Activated CD4-positive, alpha-beta T cell treated with anti-CD3 and anti-CD28 coated beads, Interleukin-2, amount 50 U/mL, for 16 hours (primary cell): ENCODE measurements at regions not wholly inside any gene's neighbourhood (a gene's known extent, or its start where the extent isn't known, plus 50 kb on each side); places are given as distances from the start of the nearest gene placed in this dataset.

Experiments
- DNase-seq: peaks from one replicate; pipeline ENCODE4 v3.0.0-alpha.2; 2020

DNA sequence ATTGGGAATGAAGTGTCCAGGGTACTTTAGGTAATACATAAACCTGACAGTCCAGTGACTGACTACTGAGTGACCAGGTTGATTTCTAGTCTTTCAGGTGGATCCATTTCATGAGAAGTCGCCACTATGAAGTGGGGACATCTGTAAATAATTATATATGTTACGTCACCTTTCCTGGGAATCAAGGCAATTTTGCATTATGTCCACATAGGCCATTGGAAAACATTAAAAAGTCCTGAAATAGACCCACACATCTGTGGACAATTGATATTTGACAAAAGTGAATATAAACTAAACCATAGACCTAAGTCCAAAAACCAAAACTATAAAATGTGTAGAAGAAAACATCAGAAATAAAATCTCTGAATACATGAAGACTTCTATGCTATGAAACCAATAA is 231.5 kb downstream of the C6orf118 start:
- no peak for DNase-seq

DNA sequence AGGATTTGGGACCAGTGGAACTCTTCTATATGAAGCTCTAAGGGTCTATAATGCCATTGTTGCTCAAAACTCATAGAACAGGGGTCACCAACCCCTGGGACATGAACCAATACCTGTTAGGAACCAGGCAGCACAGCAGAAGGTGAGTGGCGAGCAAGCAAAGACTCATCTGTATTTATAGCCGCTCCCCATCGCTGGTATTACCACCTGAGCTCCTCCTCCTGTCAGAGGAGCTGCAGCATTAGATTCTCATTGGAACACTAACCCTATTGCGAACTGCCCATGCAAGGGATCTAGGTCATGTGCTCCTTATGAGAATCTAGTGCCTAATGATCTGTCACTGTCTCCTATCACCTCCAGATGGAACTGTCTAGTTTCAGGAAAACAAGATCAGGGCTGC is 237.5 kb downstream of the C6orf118 start:
- no peak for DNase-seq

GRCh38 chr6:165060720-165061119 is 248.7 kb downstream of the C6orf118 start:
- DNase-seq: no peak

DNA sequence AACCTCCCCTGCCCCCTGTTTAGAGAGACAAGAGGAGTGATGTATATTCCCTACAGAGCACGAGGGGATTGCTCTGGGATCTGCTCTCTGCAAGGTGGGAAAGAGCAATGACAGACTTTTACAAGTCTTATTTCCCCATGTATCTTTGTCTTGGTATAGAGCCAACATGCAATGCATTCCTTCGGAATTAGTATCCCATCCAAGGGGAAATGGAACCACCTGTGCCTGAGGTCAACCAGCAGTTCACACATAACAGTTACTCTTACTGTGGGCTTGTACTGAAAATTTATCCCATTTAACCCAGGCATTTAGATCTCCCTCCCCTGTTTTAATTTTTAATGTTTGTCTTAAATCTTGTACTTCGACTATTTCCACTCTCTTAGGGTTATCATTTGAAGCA is 250.4 kb downstream of the C6orf118 start:
- no peak for DNase-seq

GRCh38 chr6:165056292-165056691 is 253.1 kb downstream of the C6orf118 start:
- no peak for DNase-seq

GRCh38 chr6:165055231-165055630 is 254.2 kb downstream of the C6orf118 start:
- DNase-seq: peak; percentile 3

GRCh38 chr6:165052561-165053480 is 256.6 kb downstream of the C6orf118 start:
- no peak for DNase-seq

DNA sequence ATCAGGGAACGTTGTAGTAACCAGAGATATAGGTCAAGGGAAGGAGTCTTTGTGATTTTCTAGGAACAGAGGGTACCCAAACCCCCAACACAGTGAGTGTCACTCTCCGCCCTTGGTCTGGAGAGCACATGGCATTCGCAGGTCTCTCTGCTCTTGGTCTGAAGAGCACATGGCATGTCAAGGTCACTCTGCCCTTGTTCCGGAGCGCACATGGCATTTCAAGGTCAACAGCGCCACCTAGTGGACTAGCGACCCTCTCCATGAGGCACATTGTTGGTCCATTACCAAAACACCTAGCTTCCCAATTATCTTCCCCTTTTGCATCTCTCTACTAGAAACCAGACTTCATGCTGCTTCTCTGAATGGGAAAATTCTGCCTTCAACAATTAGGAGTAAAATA is 260.0 kb downstream of the C6orf118 start:
- peak; percentile 51 for DNase-seq

DNA sequence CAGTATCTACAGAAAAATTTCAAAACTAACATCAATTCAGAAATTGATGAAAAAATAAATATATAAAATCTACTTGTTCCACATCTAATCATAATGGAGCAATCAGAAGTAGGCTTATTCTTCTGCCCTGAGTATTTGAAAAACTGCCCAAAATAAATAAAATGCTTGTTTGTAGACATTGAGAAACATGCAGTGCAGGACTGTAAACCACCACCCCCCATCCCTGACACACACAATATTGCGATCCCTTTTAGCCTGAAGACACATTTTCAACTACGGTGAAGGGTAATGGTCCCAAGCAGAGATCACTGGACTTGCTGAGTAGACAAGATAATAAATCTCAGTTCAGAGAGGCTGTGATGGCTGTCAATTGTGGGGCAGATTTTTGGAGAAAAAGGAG is 261.5 kb downstream of the C6orf118 start:
- DNase-seq: no peak

DNA sequence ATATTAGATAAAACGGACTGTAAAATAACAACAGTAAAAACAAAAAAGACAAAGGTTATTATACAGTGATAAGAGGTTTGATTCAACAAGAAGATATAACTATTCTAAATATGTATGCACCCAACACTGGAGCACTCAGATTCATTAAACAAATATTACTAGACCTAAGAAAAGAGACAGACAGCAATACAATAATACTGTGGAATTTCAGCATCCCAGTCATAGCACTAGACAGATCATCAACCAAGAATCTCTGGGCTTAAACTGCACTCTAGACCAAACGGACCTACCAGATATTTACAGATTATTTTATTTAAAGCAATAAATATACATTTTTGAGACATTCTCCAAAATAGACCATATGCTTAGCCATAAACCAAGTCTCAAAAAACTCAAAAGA is 263.8 kb downstream of the C6orf118 start:
- no peak for DNase-seq

- DNase-seq: no peak
These were observed 266.5 kb downstream of the C6orf118 start for GRCh38 chr6:165042912-165043311.

DNA sequence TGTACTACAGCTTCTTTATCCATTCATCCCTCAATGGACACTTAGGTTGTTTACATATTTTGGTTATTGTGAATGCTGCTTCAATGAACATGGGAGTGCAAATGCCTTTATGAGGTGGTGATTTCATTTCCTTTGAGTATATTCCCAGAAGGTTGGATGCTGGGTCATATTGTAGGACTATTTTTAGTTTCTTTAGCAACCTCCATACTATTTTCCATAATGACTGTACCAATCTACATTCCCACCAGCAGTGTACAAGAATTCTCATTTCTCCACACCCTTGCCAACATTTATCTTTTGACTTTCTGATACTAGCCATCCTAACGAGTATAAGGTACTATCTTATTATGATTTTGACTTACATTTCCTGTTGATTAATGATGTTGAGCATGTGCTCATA is 269.0 kb downstream of the C6orf118 start:
- no peak for DNase-seq

- no peak for DNase-seq
These were observed 275.1 kb downstream of the C6orf118 start for GRCh38 chr6:165034271-165034741.

GRCh38 chr6:165031502-165031901 is 277.9 kb downstream of the C6orf118 start:
- DNase-seq: no peak

DNA sequence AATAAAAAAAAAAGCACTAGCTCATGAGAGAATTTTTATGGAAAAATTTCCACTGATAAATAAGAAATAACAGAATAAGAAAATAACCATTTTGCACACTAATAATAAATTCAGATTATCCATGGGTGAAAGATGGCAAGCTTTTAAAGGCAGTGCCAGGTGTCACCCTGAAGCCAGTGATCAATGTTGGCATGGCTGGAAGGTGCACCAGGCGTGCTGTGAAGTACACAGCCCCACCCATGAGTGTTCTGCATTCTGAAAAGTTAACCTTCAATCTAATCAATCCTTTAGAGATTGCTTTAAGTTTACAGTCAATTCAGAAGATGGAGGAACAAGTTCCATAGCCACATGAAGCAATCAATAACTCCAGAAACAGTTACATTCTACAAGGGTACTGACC is 284.4 kb downstream of the C6orf118 start:
- DNase-seq: no peak

DNA sequence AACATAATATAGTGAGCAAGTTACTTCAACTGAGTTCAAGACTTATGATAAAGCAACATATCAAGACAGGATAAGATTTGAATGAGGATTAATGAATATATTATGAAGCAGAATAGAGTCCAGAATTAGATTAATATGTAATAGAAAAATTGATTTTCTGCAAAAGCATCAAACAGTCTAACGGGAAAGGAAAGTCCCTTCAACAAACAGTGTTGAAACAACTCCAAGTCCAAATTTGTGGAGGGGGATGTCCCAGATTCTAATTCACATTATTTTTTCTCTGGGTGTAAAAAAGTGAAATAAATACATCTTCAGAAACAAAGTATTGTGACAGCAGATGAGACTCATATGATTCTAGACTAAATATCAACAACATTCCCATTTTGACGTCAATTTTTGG is 289.7 kb downstream of the C6orf118 start:
- no peak for DNase-seq

DNA sequence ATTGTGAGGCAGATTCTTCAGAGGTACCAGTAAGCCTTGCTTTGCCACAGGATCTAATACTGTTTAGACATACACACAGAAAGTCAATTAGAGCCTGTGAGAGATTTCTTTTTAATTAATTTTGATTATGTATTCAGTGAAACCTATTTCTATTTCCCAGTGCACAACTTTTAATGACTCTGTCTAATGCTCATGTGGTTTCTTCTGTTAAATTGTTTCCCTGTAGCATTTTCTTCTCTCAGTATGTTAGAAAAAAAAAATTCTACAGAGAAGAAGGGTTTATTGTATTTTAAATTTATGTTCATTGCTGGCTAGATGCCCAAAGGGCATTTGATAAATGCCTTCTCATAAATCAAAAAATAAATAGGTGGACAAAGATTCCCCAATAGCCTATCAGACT is 293.7 kb downstream of the C6orf118 start:
- no peak for DNase-seq

DNA sequence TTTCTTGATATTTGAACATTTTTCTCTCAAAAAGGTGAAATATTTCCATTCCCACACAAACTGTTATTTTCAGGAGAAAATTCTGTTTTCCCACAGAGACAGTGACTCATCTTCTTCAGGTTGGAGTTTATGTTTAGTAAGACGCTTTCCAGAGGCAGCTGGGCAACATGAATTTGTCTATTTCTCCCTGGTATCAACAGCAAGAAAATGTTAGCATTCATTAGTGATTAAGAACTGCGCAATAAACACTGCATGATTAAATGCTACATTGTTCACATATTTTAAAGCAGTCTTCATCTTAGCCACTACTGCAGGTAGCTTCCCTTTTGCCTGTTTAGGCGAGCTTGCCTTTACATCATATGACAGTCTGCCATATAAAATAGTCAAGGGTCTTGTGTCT is 295.7 kb downstream of the C6orf118 start:
- DNase-seq: no peak

GRCh38 chr6:165012183-165012582 is 297.2 kb downstream of the C6orf118 start:
- no peak for DNase-seq

- DNase-seq: no peak
These were observed 298.6 kb downstream of the C6orf118 start for GRCh38 chr6:165010556-165011535.

- DNase-seq: no peak
These were observed 300.4 kb downstream of the C6orf118 start for GRCh38 chr6:165008971-165009370.

DNA sequence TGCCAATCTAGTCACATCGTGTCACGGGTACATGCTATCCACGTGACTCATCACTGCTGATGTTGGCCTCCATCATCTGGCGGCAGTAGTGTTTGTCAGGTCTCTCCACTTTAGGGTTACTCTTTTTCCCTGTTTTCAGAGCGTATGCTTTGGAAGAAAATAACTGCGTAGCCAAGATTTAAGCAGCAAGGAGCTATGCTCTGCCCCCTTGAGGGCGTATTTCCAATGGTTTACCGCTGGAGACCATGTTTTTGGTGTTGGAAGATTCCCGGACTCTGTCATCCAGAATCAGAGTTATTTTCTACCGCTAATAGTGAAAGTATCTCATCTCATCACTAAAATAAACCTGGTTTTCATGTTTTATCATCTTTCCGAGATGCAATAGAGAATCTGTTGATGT is 306.5 kb downstream of the C6orf118 start:
- DNase-seq: no peak

GRCh38 chr6:165002358-165002757 is 307.0 kb downstream of the C6orf118 start:
- DNase-seq: no peak
